Retinal pigment epithelial cell (primary cell): ENCODE measurements at regions not wholly inside any gene's neighbourhood (a gene's known extent, or its start where the extent isn't known, plus 50 kb on each side); places are given as distances from the start of the nearest gene placed in this dataset.

ENCODE experiments used
- DNase-seq: peaks from one replicate; pipeline ENCODE4 v3.0.0-alpha.2; 2010; ENCODE audit warnings: low read depth
- H3K4me3 ChIP-seq: 2 replicates; pipeline ENCODE4 v1.5.1; 2011; ENCODE audit warnings: mild to moderate bottlenecking, low read length, control low read depth, moderate library complexity
- CTCF ChIP-seq: conservative IDR thresholded peaks from 2 replicates; pipeline ENCODE4 v1.5.1; 2011; ENCODE audit warnings: low read depth, low read length, control low read depth, inconsistent platforms

GRCh38 chr9:96126321-96126881, 175.6 kb downstream of the HSD17B3 start:
- no peak overlapping the region for H3K4me3 ChIP-seq
- DNase-seq: no peak
- TF ChIP-seq CTCF: no peak

- TF ChIP-seq CTCF: no peak
- no peak overlapping the region for H3K4me3 ChIP-seq
- DNase-seq: no peak
Observed at GRCh38 chr9:96125624-96126023, 176.4 kb downstream of the HSD17B3 start.

GRCh38 chr9:96122751-96123150, 179.2 kb downstream of the HSD17B3 start:
- H3K4me3 ChIP-seq: no peak overlapping the region
- no peak for TF ChIP-seq CTCF
- DNase-seq: peak; percentile 29

GRCh38 chr9:96122282-96122681, 179.7 kb downstream of the HSD17B3 start:
- no peak overlapping the region for H3K4me3 ChIP-seq
- DNase-seq: no peak
- no peak for TF ChIP-seq CTCF

- H3K4me3 ChIP-seq: no peak overlapping the region
- DNase-seq: no peak
- TF ChIP-seq CTCF: no peak
Observed at GRCh38 chr9:96121136-96121535, 180.8 kb downstream of the HSD17B3 start.

- TF ChIP-seq CTCF: no peak
- DNase-seq: no peak
- no peak overlapping the region for H3K4me3 ChIP-seq
Observed at GRCh38 chr9:96117398-96118080, 184.4 kb downstream of the HSD17B3 start.
